Left lobe of liver (tissue), 2 donors: ENCODE measurements at regions not wholly inside any gene's neighbourhood (a gene's known extent, or its start where the extent isn't known, plus 50 kb on each side); places are given as distances from the start of the nearest gene placed in this dataset.
"Not testable (repeated sequence)": the region's sequence is repeated elsewhere in the genome, so short reads cannot be mapped to it uniquely, and the experiment has no call there.

Experiments
- ATAC-seq: fragments of 200-7000 bp; cut with Tn5 transposase; one replicate; pipeline ENCODE4 v1.9.1; 2020; ENCODE audit warnings: mild to moderate bottlenecking, moderate library complexity
- DNase-seq: peaks from one replicate; pipeline ENCODE4 v3.0.0-alpha.2; 2020; ENCODE audit warnings: low spot score
- donor health status: DM: no; HTN: no; CAD: no; lungs with moderate emphysema.
- donor health status: DM: no; HTN: yes; CAD: no.

GRCh38 chr14:59133709-59134108, 54.8 kb upstream of the DAAM1 start:
- DNase-seq: no peak
- ATAC-seq: no peak

DNA sequence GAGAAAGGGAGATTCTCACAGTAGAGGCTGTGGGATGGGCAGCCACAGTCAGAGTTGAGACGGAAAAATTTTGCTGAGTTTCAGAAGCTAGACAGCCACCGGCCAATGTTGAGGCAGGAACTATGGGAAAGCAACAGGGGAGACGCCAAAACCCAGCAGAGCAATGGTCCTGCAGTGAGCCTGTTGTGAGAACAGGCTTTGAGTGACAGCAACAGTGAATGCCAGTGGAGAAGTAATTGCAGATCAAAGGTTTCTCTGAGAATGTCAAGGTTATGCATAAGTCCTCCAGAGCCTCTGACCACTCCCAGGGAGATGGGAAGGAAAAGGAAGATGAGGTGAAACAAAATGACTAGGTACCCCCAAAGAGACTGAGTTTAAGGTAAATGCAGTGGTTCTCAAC, 54.2 kb upstream of the DAAM1 start:
- ATAC-seq: no peak
- DNase-seq: no peak

- peak; percentile 56 for DNase-seq
- ATAC-seq: peak; percentile 93
These were observed 51.2 kb upstream of the DAAM1 start for GRCh38 chr14:59137256-59137655.

- not testable (repeated sequence) for DNase-seq, ATAC-seq
These were observed 49.9 kb upstream of the DAAM1 start for GRCh38 chr14:59138576-59138975.
